Gastrocnemius medialis (tissue), 4 donors: ENCODE measurements at regions not wholly inside any gene's neighbourhood (a gene's known extent, or its start where the extent isn't known, plus 50 kb on each side); places are given as distances from the start of the nearest gene placed in this dataset.

ENCODE experiments used
- ATAC-seq, 2 donors: fragments of 150-250 bp; one replicate each; pipeline ENCODE4 v1.9.1; 2016
- DNase-seq, 2 donors: peaks; one replicate each; pipeline ENCODE4 v3.0.0-alpha.2; 2019
- H3K27ac ChIP-seq, 4 donors: fragments of 200-600 bp; sonication (generic); 1 replicate in 1 of 4; 2 replicates in 3 of 4; pipeline ENCODE4 v1.5.1; 2016 to 2018; ENCODE audit warnings: mild to moderate bottlenecking in 2 of 4, moderate library complexity in 1 of 4
- H3K27me3 ChIP-seq, 3 donors: fragments of 200-600 bp; sonication (generic) in 2 of 3; 1 replicate in 1 of 3; 2 replicates in 2 of 3; pipeline versions ENCODE4 v1.5.1 to v1.6.0; 2016 to 2019; ENCODE audit warnings: mild to moderate bottlenecking in 1 of 3, moderate library complexity in 1 of 3
- H3K36me3 ChIP-seq, 2 donors: fragments of 200-600 bp; sonication (generic) in 1 of 2; one replicate each; pipeline ENCODE4 v1.5.1; 2017 to 2018
- H3K4me1 ChIP-seq, 2 donors: fragments of 200-600 bp; sonication (generic) in 1 of 2; one replicate each; pipeline ENCODE4 v1.5.1; 2016 to 2017; ENCODE audit warnings: mild to moderate bottlenecking in 2 of 2
- H3K4me3 ChIP-seq, 4 donors: fragments of 200-600 bp; sonication (generic) in 3 of 4; 1 replicate in 1 of 4; 2 replicates in 3 of 4; pipeline ENCODE4 v1.5.1; 2016 to 2019; ENCODE audit warnings: mild to moderate bottlenecking in 2 of 4
- H3K9me3 ChIP-seq, 3 donors: fragments of 200-600 bp; sonication (generic) in 2 of 3; 1 replicate in 1 of 3; 2 replicates in 2 of 3; pipeline ENCODE4 v1.5.1; 2016 to 2019
- POLR2A ChIP-seq, 2 donors: fragments of 450-650 bp; IDR thresholded peaks; one replicate each; pipeline ENCODE4 v1.6.1; 2017; ENCODE audit warnings: antibody characterized with exemption in 2 of 2, mild to moderate bottlenecking in 2 of 2, moderate library complexity in 2 of 2
- in situ Hi-C, 4 donors: fragments of 200-750 bp; cut with MboI; loops; one replicate each; pipeline versions ENCODE4 v1.15.0 to v1.8.0; 2017; ENCODE audit warnings: low sequenced_read_pairs in 4 of 4
- intact Hi-C: fragments of 100-400 bp; cut with DNase I; formaldehyde crosslinking; loops from one replicate; pipeline ENCODE4 v1.15.1; 2023; ENCODE audit warnings: low total_unique reads
- TF ChIP-seq, protein P1 (sequence below), 5 experiments: fragments of 450-650 bp in 3 of 5; fragments of 200-600 bp in 2 of 5; sonication (generic) in 2 of 5; IDR thresholded peaks in 4 of 5; conservative IDR thresholded peaks in 1 of 5; 1 replicate in 4 of 5; 2 replicates in 1 of 5; pipeline ENCODE4 v1.5.1; 2016 to 2019; ENCODE audit warnings: antibody characterized with exemption in 5 of 5, mild to moderate bottlenecking in 3 of 5, moderate library complexity in 3 of 5

- TF ChIP-seq, protein P1, sequence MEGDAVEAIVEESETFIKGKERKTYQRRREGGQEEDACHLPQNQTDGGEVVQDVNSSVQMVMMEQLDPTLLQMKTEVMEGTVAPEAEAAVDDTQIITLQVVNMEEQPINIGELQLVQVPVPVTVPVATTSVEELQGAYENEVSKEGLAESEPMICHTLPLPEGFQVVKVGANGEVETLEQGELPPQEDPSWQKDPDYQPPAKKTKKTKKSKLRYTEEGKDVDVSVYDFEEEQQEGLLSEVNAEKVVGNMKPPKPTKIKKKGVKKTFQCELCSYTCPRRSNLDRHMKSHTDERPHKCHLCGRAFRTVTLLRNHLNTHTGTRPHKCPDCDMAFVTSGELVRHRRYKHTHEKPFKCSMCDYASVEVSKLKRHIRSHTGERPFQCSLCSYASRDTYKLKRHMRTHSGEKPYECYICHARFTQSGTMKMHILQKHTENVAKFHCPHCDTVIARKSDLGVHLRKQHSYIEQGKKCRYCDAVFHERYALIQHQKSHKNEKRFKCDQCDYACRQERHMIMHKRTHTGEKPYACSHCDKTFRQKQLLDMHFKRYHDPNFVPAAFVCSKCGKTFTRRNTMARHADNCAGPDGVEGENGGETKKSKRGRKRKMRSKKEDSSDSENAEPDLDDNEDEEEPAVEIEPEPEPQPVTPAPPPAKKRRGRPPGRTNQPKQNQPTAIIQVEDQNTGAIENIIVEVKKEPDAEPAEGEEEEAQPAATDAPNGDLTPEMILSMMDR (IDR thresholded peaks at IDR 0.05 in 4 of 5, conservative IDR thresholded peaks at IDR 0.05 in 1 of 5) = no peak
- no peak for TF ChIP-seq POLR2A (IDR thresholded peaks at IDR 0.05)
- no peak for ATAC-seq
- intact Hi-C loops = no loop called here
- H3K27ac ChIP-seq = no peak overlapping the region
- H3K4me1 ChIP-seq = peaks cover 0 to 3% of the 10 kb centered on the region in 2 donors
- H3K36me3 ChIP-seq = no peaks in the 10 kb centered on the region
- no peaks in the 10 kb centered on the region for H3K9me3 ChIP-seq
- no peak for DNase-seq
- no peaks in the 10 kb centered on the region for H3K27me3 ChIP-seq
- H3K4me3 ChIP-seq = no peak overlapping the region
- in situ Hi-C loops = no loop called here
These were observed 55.0 kb upstream of the UBE2L5 start for GRCh38 chr13:30367296-30367695.

- in situ Hi-C loops (no loop called here), intact Hi-C loops (no loop called here)
- DNase-seq (no peak), ATAC-seq (no peak)
- H3K4me1 ChIP-seq = no peaks in the 10 kb centered on the region
- H3K27ac ChIP-seq = no peak overlapping the region
- TF ChIP-seq, protein P1 (IDR thresholded peaks at IDR 0.05 in 4 of 5, conservative IDR thresholded peaks at IDR 0.05 in 1 of 5) = no peak
- TF ChIP-seq POLR2A (IDR thresholded peaks at IDR 0.05) = no peak
- H3K27me3 ChIP-seq = no peaks in the 10 kb centered on the region
- no peaks in the 10 kb centered on the region for H3K36me3 ChIP-seq
- no peaks in the 10 kb centered on the region for H3K9me3 ChIP-seq
- no peak overlapping the region for H3K4me3 ChIP-seq
These were observed 52.1 kb upstream of the UBE2L5 start for GRCh38 chr13:30370146-30370545.

- no peaks in the 10 kb centered on the region for H3K27me3 ChIP-seq
- intact Hi-C loops (no loop called here), in situ Hi-C loops (no loop called here)
- no peak overlapping the region for H3K27ac ChIP-seq
- TF ChIP-seq, protein P1 (IDR thresholded peaks at IDR 0.05 in 4 of 5, conservative IDR thresholded peaks at IDR 0.05 in 1 of 5) = no peak
- no peak for TF ChIP-seq POLR2A (IDR thresholded peaks at IDR 0.05)
- H3K4me3 ChIP-seq = no peak overlapping the region
- no peaks in the 10 kb centered on the region for H3K9me3 ChIP-seq
- ATAC-seq (no peak), DNase-seq (no peak)
- H3K4me1 ChIP-seq = no peaks in the 10 kb centered on the region
- no peaks in the 10 kb centered on the region for H3K36me3 ChIP-seq
These were observed 51.3 kb upstream of the UBE2L5 start for GRCh38 chr13:30370916-30371521.

- no peak for DNase-seq
- in situ Hi-C loops = no loop called here
- Histone ChIP-seq H3K27me3 (no peaks in the 10 kb centered on the region), H3K9me3 (no peaks in the 10 kb centered on the region), H3K4me1 (no peaks in the 10 kb centered on the region), H3K36me3 (no peaks in the 10 kb centered on the region), H3K27ac (no peak overlapping the region), H3K4me3 (no peak overlapping the region)
- intact Hi-C loops = no loop called here
- no peak for ATAC-seq
- no peak for TF ChIP-seq POLR2A (IDR thresholded peaks at IDR 0.05)
- TF ChIP-seq, protein P1 (IDR thresholded peaks at IDR 0.05 in 4 of 5, conservative IDR thresholded peaks at IDR 0.05 in 1 of 5) = no peak
These were observed 50.5 kb upstream of the UBE2L5 start for GRCh38 chr13:30371649-30372265.
